ENCODE measurements at regions not wholly inside any gene's neighbourhood (a gene's known extent, or its start where the extent isn't known, plus 50 kb on each side); places are given as distances from the start of the nearest gene placed in this dataset.

GRCh38 chr15:47339800-47340570, 377.3 kb upstream of the SEMA6D start:
- no peak overlapping the region for H3K27ac ChIP-seq (ENCODE audit: extremely low read length, insufficient read depth, low read length)
- in situ Hi-C loops (cut with HindIII; ENCODE audit: extremely low pct_ligation_motif_present, low pct_unique_long_range_greater_than_20kb) (no loop called here), intact Hi-C loops (cut with micrococcal nuclease; ENCODE audit: unreplicated experiment) (no loop called here)
- TF ChIP-seq RAD51 (IDR thresholded peaks at IDR 0.05; ENCODE audit: borderline replicate concordance) = peak; percentile 89
- no peak for TF ChIP-seq ZNF382 (CRISPR knock-in tag; IDR thresholded peaks at IDR 0.05; ENCODE audit: borderline replicate concordance)
- peak; percentile 34; the same call in 1 of the 2 replicates for TF ChIP-seq USF2 (IDR thresholded peaks at IDR 0.05; ENCODE audit: low read depth, low read length)
- no peak for TF ChIP-seq USF2 (CRISPR knock-in tag; IDR thresholded peaks at IDR 0.05; ENCODE audit: borderline replicate concordance)
- no peaks in the 10 kb centered on the region for H3K36me3 ChIP-seq (replicated peaks in 1 of 2; ENCODE audit: control insufficient read depth in 1 of 2, insufficient read depth in 2 of 2, low read length in 2 of 2)
- no peaks in the 10 kb centered on the region for H4K20me1 ChIP-seq (ENCODE audit: insufficient read depth, low read length)
- no peak overlapping the region for H3K9ac ChIP-seq (ENCODE audit: insufficient read depth, low read depth, low read length)
- POLR2A ChIA-PET = no interaction called here
- no peak for ATAC-seq
- H3K4me1 ChIP-seq (ENCODE audit: insufficient read depth, low read length) = no peaks in the 10 kb centered on the region
- 6% methylated on average over 4 of the region's 4 CpGs for WGBS (ENCODE audit: low lambda C conversion rate)
- no peaks in the 10 kb centered on the region for H3K79me2 ChIP-seq (ENCODE audit: insufficient read depth, low read length)
- DNase-seq (ENCODE audit: low spot score) = no peak
- peaks cover 53% of the 10 kb centered on the region for H3K9me3 ChIP-seq (ENCODE audit: low read length)
- no peak overlapping the region for H3K4me2 ChIP-seq (ENCODE audit: low read depth, low read length)
- no peaks in the 10 kb centered on the region for H3K27me3 ChIP-seq (ENCODE audit: control insufficient read depth in 1 of 2, insufficient read depth in 2 of 2, low read length in 2 of 2)
- BruUV-seq (replicated peaks) = no TSS peak
- H3K4me3 ChIP-seq (replicated peaks in 1 of 3; ENCODE audit: insufficient read depth in 1 of 3, low read depth in 2 of 3, low read length in 3 of 3) = no peak overlapping the region
- no peak overlapping the region for H2AFZ ChIP-seq (ENCODE audit: low read length)
- CTCF ChIA-PET (ENCODE audit: low intra/inter-chr PET ratio, low total read pairs) = no interaction called here
- no peak for FAIRE-seq

GRCh38 chr15:47340571-47340920, 376.8 kb upstream of the SEMA6D start:
- Histone ChIP-seq H3K27ac (ENCODE audit: extremely low read length, insufficient read depth, low read length) (no peak overlapping the region), H3K36me3 (replicated peaks in 1 of 2; ENCODE audit: control insufficient read depth in 1 of 2, insufficient read depth in 2 of 2, low read length in 2 of 2) (no peaks in the 10 kb centered on the region), H3K4me1 (ENCODE audit: insufficient read depth, low read length) (no peaks in the 10 kb centered on the region), H3K9me3 (ENCODE audit: low read length) (peaks cover 47% of the 10 kb centered on the region), H4K20me1 (ENCODE audit: insufficient read depth, low read length) (no peaks in the 10 kb centered on the region), H3K4me3 (replicated peaks in 1 of 3; ENCODE audit: insufficient read depth in 1 of 3, low read depth in 2 of 3, low read length in 3 of 3) (no peak overlapping the region), H2AFZ (ENCODE audit: low read length) (no peak overlapping the region), H3K27me3 (ENCODE audit: control insufficient read depth in 1 of 2, insufficient read depth in 2 of 2, low read length in 2 of 2) (no peaks in the 10 kb centered on the region), H3K79me2 (ENCODE audit: insufficient read depth, low read length) (no peaks in the 10 kb centered on the region), H3K4me2 (ENCODE audit: low read depth, low read length) (no peak overlapping the region), H3K9ac (ENCODE audit: insufficient read depth, low read depth, low read length) (no peak overlapping the region)
- no peak for FAIRE-seq
- ATAC-seq = no peak
- DNase-seq (ENCODE audit: low spot score) = no peak
- intact Hi-C loops (cut with micrococcal nuclease; ENCODE audit: unreplicated experiment) (no loop called here), in situ Hi-C loops (cut with HindIII; ENCODE audit: extremely low pct_ligation_motif_present, low pct_unique_long_range_greater_than_20kb) (no loop called here)
- ChIA-PET CTCF (ENCODE audit: low intra/inter-chr PET ratio, low total read pairs) (no interaction called here), POLR2A (no interaction called here)
- BruUV-seq (replicated peaks) = no TSS peak
- WGBS (ENCODE audit: low lambda C conversion rate) = 0% methylated on average over 2 of the region's 2 CpGs
- TF ChIP-seq ARNTL (CRISPR knock-in tag; IDR thresholded peaks at IDR 0.05) (no peak), CREM (IDR thresholded peaks at IDR 0.05) (no peak), CREM (CRISPR knock-in tag; IDR thresholded peaks at IDR 0.05) (no peak), MTF1 (CRISPR knock-in tag; IDR thresholded peaks at IDR 0.05) (no peak), SP2 (CRISPR knock-in tag; IDR thresholded peaks at IDR 0.05) (no peak), NFE2 (CRISPR knock-in tag; IDR thresholded peaks at IDR 0.05) (no peak), ZNF777 (CRISPR knock-in tag; IDR thresholded peaks at IDR 0.05) (no peak), ZNF800 (CRISPR knock-in tag; IDR thresholded peaks at IDR 0.05) (no peak), GFI1 (CRISPR knock-in tag; IDR thresholded peaks at IDR 0.05; ENCODE audit: borderline replicate concordance) (no peak), SNAPC2 (CRISPR knock-in tag; IDR thresholded peaks at IDR 0.05) (no peak), KDM5B (CRISPR knock-in tag; IDR thresholded peaks at IDR 0.05; ENCODE audit: borderline replicate concordance) (no peak), SAP130 (CRISPR knock-in tag; IDR thresholded peaks at IDR 0.05; ENCODE audit: low read depth) (no peak)
